ENCODE measurements at regions not wholly inside any gene's neighbourhood (a gene's known extent, or its start where the extent isn't known, plus 50 kb on each side); places are given as distances from the start of the nearest gene placed in this dataset.

DNA sequence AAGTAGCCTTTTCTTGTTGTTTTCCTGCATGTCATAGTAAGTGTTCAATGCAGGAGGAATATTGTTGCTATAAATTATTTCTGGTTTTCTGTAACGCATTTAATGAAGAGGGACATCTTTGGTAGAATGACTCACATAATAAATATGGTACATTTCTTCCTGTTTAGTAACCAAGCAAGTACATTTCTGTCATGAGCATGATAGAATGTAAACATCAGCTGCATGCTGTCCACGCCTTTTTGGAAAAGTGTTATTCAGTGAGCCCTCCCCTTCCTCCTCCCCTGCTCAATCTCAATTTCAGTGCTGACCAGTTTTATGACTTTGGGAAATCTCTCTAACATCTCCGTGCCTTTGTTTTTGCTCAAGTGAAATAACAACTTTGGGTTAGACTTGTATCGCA lies 664.0 kb downstream of the XPNPEP1 start:
- POLR2A ChIA-PET (ENCODE audit: unreplicated experiment): interaction anchor here (0.6 kb wide), 1 partner anchor 117 kb away, joined by 5 read pairs; no protein-coding TSS in a partner anchor
- H3K27ac ChIP-seq (ENCODE audit: insufficient read depth, low read length): no peak overlapping the region

More for the DNA sequence above, 664.0 kb downstream of the XPNPEP1 start:
- H2BK120ac ChIP-seq (ENCODE audit: low read depth, low read length): peak overlapping the region; percentile 75
- H3K14ac ChIP-seq (replicated peaks; ENCODE audit: low read depth, low read length): no peak overlapping the region
- CTCF ChIA-PET: no interaction called here
- H4K5ac ChIP-seq (ENCODE audit: low read depth, low read length): peak overlapping the region; percentile 45; the same call in 1 of the 2 replicates
- peak overlapping the region in 1 of 2 experiments; percentile 55; a peak in 2 of 4 replicates for H4K8ac ChIP-seq (ENCODE audit: low read depth in 2 of 2, low read length in 2 of 2)
- H3K4me1 ChIP-seq (ENCODE audit: control insufficient read depth, insufficient read depth, low read length): peaks cover 2% of the 10 kb centered on the region; the same call in 1 of the 2 replicates
- dilution Hi-C loops (cut with HindIII; ENCODE audit: low sequenced_read_pairs, unreplicated experiment): no loop called here
- H3K4me2 ChIP-seq (ENCODE audit: low read depth, low read length): no peak overlapping the region
- no peak overlapping the region for H2AFZ ChIP-seq (replicated peaks; ENCODE audit: low read length, poor library complexity)
- H3K27me3 ChIP-seq (ENCODE audit: control insufficient read depth, insufficient read depth, low read length): no peaks in the 10 kb centered on the region
- H3K23ac ChIP-seq (ENCODE audit: low read depth, low read length): no peak overlapping the region
- no peaks in the 10 kb centered on the region for H4K20me1 ChIP-seq (ENCODE audit: insufficient read depth, low read length)
- H3K79me1 ChIP-seq (ENCODE audit: low read depth in 1 of 2, low read length in 2 of 2): no peaks in the 10 kb centered on the region
- peak overlapping the region; percentile 21; the same call in 1 of the 2 replicates for H3K18ac ChIP-seq (ENCODE audit: low read depth, low read length)
- 0 out of 2 replicates have a peak, but pooled peaks cover 3% of the 10 kb centered on the region for H3K9me3 ChIP-seq (ENCODE audit: control insufficient read depth, insufficient read depth, low read length)
- TF ChIP-seq BHLHE40 (IDR thresholded peaks at IDR 0.05; ENCODE audit: low read depth, low read length) (peak; percentile 67; the same call in 1 of the 2 replicates), CEBPB (IDR thresholded peaks at IDR 0.05; ENCODE audit: low read depth, low read length) (no peak), MXI1 (IDR thresholded peaks at IDR 0.05; ENCODE audit: borderline replicate concordance, low read depth, low read length) (peak; percentile 79), SMC3 (IDR thresholded peaks at IDR 0.05; ENCODE audit: low read depth, low read length) (no peak), POLR2A (IDR thresholded peaks at IDR 0.05; ENCODE audit: low read depth, low read length) (no peak), RCOR1 (IDR thresholded peaks at IDR 0.05; ENCODE audit: insufficient replicate concordance, low read length) (no peak), MAFK (IDR thresholded peaks at IDR 0.05; ENCODE audit: low read depth, low read length) (no peak), MAZ (IDR thresholded peaks at IDR 0.05; ENCODE audit: borderline replicate concordance, low read depth, low read length) (no peak), CHD1 (IDR thresholded peaks at IDR 0.05; ENCODE audit: low read depth, low read length) (no peak), NFE2L2 (IDR thresholded peaks at IDR 0.05; ENCODE audit: low read depth, low read length) (no peak), FOS (IDR thresholded peaks at IDR 0.05; ENCODE audit: low read depth, low read length) (peak; percentile 60), RFX5 (IDR thresholded peaks at IDR 0.05; ENCODE audit: low read depth, low read length) (no peak)
- TF ChIP-seq, protein P1, sequence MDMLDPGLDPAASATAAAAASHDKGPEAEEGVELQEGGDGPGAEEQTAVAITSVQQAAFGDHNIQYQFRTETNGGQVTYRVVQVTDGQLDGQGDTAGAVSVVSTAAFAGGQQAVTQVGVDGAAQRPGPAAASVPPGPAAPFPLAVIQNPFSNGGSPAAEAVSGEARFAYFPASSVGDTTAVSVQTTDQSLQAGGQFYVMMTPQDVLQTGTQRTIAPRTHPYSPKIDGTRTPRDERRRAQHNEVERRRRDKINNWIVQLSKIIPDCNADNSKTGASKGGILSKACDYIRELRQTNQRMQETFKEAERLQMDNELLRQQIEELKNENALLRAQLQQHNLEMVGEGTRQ (IDR thresholded peaks at IDR 0.05; ENCODE audit: low read depth, low read length): no peak
- TF ChIP-seq, protein P2, sequence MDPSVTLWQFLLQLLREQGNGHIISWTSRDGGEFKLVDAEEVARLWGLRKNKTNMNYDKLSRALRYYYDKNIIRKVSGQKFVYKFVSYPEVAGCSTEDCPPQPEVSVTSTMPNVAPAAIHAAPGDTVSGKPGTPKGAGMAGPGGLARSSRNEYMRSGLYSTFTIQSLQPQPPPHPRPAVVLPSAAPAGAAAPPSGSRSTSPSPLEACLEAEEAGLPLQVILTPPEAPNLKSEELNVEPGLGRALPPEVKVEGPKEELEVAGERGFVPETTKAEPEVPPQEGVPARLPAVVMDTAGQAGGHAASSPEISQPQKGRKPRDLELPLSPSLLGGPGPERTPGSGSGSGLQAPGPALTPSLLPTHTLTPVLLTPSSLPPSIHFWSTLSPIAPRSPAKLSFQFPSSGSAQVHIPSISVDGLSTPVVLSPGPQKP (IDR thresholded peaks at IDR 0.05; ENCODE audit: borderline replicate concordance, low read depth, low read length): no peak
- TF ChIP-seq, protein P3, sequence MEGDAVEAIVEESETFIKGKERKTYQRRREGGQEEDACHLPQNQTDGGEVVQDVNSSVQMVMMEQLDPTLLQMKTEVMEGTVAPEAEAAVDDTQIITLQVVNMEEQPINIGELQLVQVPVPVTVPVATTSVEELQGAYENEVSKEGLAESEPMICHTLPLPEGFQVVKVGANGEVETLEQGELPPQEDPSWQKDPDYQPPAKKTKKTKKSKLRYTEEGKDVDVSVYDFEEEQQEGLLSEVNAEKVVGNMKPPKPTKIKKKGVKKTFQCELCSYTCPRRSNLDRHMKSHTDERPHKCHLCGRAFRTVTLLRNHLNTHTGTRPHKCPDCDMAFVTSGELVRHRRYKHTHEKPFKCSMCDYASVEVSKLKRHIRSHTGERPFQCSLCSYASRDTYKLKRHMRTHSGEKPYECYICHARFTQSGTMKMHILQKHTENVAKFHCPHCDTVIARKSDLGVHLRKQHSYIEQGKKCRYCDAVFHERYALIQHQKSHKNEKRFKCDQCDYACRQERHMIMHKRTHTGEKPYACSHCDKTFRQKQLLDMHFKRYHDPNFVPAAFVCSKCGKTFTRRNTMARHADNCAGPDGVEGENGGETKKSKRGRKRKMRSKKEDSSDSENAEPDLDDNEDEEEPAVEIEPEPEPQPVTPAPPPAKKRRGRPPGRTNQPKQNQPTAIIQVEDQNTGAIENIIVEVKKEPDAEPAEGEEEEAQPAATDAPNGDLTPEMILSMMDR (conservative IDR thresholded peaks at IDR 0.05; ENCODE audit: low read depth, low read length): no peak
- no peak overlapping the region for H2AK9ac ChIP-seq (replicated peaks; ENCODE audit: low read depth, low read length, poor library complexity)
- intact Hi-C loops (cut with micrococcal nuclease): no loop called here
- BruUV-seq (replicated peaks): no TSS peak
- no peak overlapping the region for H3K4me3 ChIP-seq (ENCODE audit: insufficient read depth, low read depth, low read length)
- H3K36me3 ChIP-seq (ENCODE audit: control insufficient read depth, insufficient read depth, low read length): no peaks in the 10 kb centered on the region
- H2BK15ac ChIP-seq (ENCODE audit: low read depth, low read length): peak overlapping the region; percentile 0; the same call in 1 of the 3 replicates
- H2BK20ac ChIP-seq (ENCODE audit: low read depth, low read length): peak overlapping the region; percentile 63; the same call in 1 of the 2 replicates
- peak overlapping the region; percentile 47; the same call in 1 of the 2 replicates for H3K4ac ChIP-seq (ENCODE audit: low read depth, low read length)
- peak overlapping the region; percentile 62; the same call in 1 of the 2 replicates for H4K91ac ChIP-seq (ENCODE audit: insufficient read depth, low read depth, low read length)
- no peaks in the 10 kb centered on the region for H3K9me1 ChIP-seq (ENCODE audit: insufficient read depth, low read length)
- in situ Hi-C loops (cut with MboI; ENCODE audit: low sequenced_read_pairs): no loop called here
- no peak overlapping the region for H2AK5ac ChIP-seq (ENCODE audit: low read depth, low read length)
- H3K9ac ChIP-seq (ENCODE audit: low read depth, low read length): no peak overlapping the region
- ATAC-seq (ENCODE audit: low read depth) (peak; percentile 93), DNase-seq (peak; percentile 78)
- WGBS, 2 experiments (ENCODE audit: extremely low coverage in 2 of 2, insufficient read length in 1 of 2): no CpG with 5 or more reads among the region's 4 CpGs
- H2BK5ac ChIP-seq (ENCODE audit: low read depth, low read length, poor library complexity, severe bottlenecking): peak overlapping the region; percentile 61
- H3K56ac ChIP-seq (ENCODE audit: extremely low read depth, insufficient read depth, low read length): peak overlapping the region; percentile 23; the same call in 1 of the 2 replicates

Data from IMR-90 (cell line).